MCF 10A (cell line): ENCODE measurements at regions not wholly inside any gene's neighbourhood (a gene's known extent, or its start where the extent isn't known, plus 50 kb on each side); places are given as distances from the start of the nearest gene placed in this dataset.

Experiments
- BruUV-seq: library from RNA; stranded (reverse); fragments of 400-500 nt; replicated peaks from 2 replicates; lab custom pipeline; 2021; lab: Mats Ljungman, UMichigan
- CTCF ChIA-PET: fragments of 300-600 bp; sonication (Branson Sonifier 250); formaldehyde crosslinking; extraction: SDS; loops from one replicate; lab custom pipeline; 2021; ENCODE audit warnings: antibody characterized with exemption, inconsistent platforms; lab: Yijun Ruan, JAX
- POLR2A ChIA-PET: fragments of 300-600, 350-650 bp; sonication (Branson Sonifier 250); formaldehyde crosslinking; extraction: SDS; loops from one replicate; lab custom pipeline; 2020; ENCODE audit warnings: antibody characterized with exemption, inconsistent platforms; lab: Yijun Ruan, JAX
- DNase-seq: peaks from one replicate; pipeline ENCODE4 v3.0.0-alpha.2; 2018; ENCODE audit not compliant: unreplicated experiment
- H3K27ac Mint-ChIP-seq: one replicate; pipeline ENCODE4 v1.8.0; 2022; ENCODE audit warnings: mild to moderate bottlenecking, low read depth, mixed read lengths; ENCODE audit not compliant: unreplicated experiment
- H3K27me3 Mint-ChIP-seq: one replicate; pipeline ENCODE4 v1.8.0; 2022; ENCODE audit warnings: mixed read lengths; ENCODE audit not compliant: insufficient read depth, unreplicated experiment
- H3K36me3 Mint-ChIP-seq: one replicate; pipeline ENCODE4 v1.8.0; 2022; ENCODE audit warnings: mild to moderate bottlenecking, moderate library complexity, mixed read lengths; ENCODE audit not compliant: insufficient read depth, unreplicated experiment
- H3K4me1 Mint-ChIP-seq: one replicate; pipeline ENCODE4 v1.8.0; 2022; ENCODE audit warnings: mixed read lengths; ENCODE audit not compliant: insufficient read depth, unreplicated experiment
- H3K4me3 Mint-ChIP-seq: one replicate; pipeline ENCODE4 v1.8.0; 2022; ENCODE audit warnings: mild to moderate bottlenecking, moderate library complexity, mixed read lengths; ENCODE audit not compliant: unreplicated experiment
- H3K9me3 Mint-ChIP-seq: one replicate; pipeline ENCODE4 v1.8.0; 2022; ENCODE audit warnings: mixed read lengths; ENCODE audit not compliant: unreplicated experiment
- intact Hi-C: fragments of 100-400 bp; cut with micrococcal nuclease; formaldehyde crosslinking; loops from 2 replicates; pipeline ENCODE4 v1.14.1; 2022
- TF ChIP-seq, protein P1 (sequence below): fragments of 200-600 bp; IDR thresholded peaks from one replicate; pipeline ENCODE4 v1.8.0; 2022; ENCODE audit warnings: antibody characterized with exemption, mild to moderate bottlenecking; ENCODE audit not compliant: unreplicated experiment

DNA sequence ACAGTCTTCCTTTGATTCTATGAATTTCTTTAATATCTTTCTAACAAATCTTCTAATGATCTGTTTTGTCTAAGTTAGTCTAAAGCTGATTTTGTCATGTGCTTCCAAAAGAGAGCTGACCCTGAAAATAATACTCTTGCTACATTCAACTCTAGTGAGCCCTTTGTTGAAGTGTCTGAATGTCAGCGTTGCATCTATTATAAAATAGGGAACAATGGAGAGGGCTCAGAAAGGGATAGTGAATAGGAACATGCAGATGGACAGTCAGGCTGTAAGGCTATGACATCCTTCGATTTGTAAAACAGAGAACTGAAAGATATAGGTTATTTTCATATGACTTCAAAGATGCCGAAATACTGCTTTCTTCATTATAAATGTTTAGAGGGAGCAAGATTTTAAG is 304.5 kb downstream of the GALC start:
- Mint-ChIP-seq H3K27me3 (no peaks in the 10 kb centered on the region), H3K36me3 (no peaks in the 10 kb centered on the region), H3K27ac (no peak overlapping the region), H3K4me1 (no peaks in the 10 kb centered on the region), H3K4me3 (no peak overlapping the region), H3K9me3 (no peaks in the 10 kb centered on the region)
- intact Hi-C loops: no loop called here
- CTCF ChIA-PET: interaction anchor here (0.5 to 1.0 kb wide), 3 partner anchors 8 to 220 kb away, joined by 3 read pairs; no protein-coding TSS in a partner anchor
- POLR2A ChIA-PET: interaction anchor here (0.6 kb wide), 1 partner anchor 281 kb away, joined by 3 read pairs; no protein-coding TSS in a partner anchor
- no TSS peak for BruUV-seq
- no peak for DNase-seq
- TF ChIP-seq, protein P1, sequence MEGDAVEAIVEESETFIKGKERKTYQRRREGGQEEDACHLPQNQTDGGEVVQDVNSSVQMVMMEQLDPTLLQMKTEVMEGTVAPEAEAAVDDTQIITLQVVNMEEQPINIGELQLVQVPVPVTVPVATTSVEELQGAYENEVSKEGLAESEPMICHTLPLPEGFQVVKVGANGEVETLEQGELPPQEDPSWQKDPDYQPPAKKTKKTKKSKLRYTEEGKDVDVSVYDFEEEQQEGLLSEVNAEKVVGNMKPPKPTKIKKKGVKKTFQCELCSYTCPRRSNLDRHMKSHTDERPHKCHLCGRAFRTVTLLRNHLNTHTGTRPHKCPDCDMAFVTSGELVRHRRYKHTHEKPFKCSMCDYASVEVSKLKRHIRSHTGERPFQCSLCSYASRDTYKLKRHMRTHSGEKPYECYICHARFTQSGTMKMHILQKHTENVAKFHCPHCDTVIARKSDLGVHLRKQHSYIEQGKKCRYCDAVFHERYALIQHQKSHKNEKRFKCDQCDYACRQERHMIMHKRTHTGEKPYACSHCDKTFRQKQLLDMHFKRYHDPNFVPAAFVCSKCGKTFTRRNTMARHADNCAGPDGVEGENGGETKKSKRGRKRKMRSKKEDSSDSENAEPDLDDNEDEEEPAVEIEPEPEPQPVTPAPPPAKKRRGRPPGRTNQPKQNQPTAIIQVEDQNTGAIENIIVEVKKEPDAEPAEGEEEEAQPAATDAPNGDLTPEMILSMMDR: no peak

DNA sequence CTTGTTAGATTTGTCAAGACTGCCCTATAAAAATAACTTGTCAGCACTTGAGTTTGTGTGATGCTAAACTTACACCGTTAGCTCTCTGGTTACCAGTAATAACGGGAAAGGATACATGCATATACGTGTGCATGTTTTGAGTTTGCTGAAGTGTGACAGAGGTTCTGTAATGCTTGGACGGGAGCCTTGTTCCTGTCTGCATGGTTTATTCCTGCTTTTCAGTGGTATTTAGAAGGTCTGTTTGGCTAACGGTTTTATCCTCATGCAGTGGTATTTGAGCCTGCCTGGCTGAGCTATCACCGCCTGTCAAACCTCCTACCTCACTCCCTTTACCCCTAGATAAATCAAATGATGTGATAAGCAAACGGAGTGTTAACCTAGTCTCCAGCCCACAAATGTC is 305.6 kb downstream of the GALC start:
- CTCF ChIA-PET: interaction anchor here (0.5 to 1.2 kb wide), 3 partner anchors 8 to 1733 kb away, joined by 3 read pairs; no protein-coding TSS in a partner anchor

DNA sequence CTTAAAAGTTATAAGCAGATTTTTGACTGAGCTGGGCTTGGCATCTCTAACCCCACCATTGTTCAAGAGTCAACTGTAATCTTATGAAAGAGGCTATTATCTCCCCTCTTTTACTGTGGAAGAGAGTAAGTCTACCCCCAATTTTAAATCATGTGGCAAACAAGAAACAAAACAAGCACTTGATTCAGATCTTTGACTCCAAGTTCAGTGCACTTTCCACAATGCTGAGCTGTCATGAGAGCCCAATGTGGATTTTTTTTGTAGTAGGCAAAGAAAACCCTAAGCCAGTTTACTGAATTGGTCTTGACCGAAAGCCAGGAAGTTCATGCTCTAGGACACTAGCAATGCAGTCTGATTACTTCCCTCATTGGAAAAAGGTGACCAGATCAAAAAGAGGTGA is 306.2 kb downstream of the GALC start:
- Mint-ChIP-seq H3K27me3 (no peaks in the 10 kb centered on the region), H3K9me3 (no peaks in the 10 kb centered on the region), H3K4me1 (no peaks in the 10 kb centered on the region), H3K36me3 (no peaks in the 10 kb centered on the region), H3K27ac (no peak overlapping the region), H3K4me3 (no peak overlapping the region)
- POLR2A ChIA-PET: no interaction called here
- CTCF ChIA-PET: interaction anchor here (1.2 kb wide), 1 partner anchor 8 kb away, joined by 3 read pairs; no protein-coding TSS in a partner anchor
- no peak for DNase-seq
- TF ChIP-seq, protein P1: no peak
- no TSS peak for BruUV-seq
- intact Hi-C loops: no loop called here

More for the DNA sequence above, 305.6 kb downstream of the GALC start:
- Mint-ChIP-seq H3K36me3 (no peaks in the 10 kb centered on the region), H3K27me3 (no peaks in the 10 kb centered on the region), H3K9me3 (no peaks in the 10 kb centered on the region), H3K27ac (no peak overlapping the region), H3K4me1 (no peaks in the 10 kb centered on the region), H3K4me3 (no peak overlapping the region)
- DNase-seq: no peak
- BruUV-seq: no TSS peak
- POLR2A ChIA-PET: no interaction called here
- intact Hi-C loops: no loop called here
- TF ChIP-seq, protein P1: no peak

DNA sequence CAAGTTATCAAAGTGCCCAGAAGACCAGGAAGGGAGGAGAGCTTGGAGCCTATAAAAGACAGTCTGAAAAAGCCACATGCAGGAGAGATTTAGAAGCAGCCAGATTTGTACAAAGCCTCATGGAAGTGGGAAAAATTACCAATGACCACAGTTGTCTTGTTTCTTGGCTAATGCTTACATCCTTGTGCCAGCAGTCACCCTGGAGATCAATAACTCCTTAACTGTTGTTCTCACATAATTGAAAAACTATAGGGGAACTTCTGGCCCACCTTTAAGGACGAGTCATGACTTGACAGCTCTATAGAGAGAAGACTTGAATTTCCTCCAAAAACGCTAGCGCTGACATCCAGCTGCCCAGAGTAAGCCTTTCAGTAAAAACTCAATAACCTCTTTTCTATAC is 313.1 kb downstream of the GALC start:
- no peak for DNase-seq
- intact Hi-C loops: no loop called here
- CTCF ChIA-PET: interaction anchor here (1.2 kb wide), 2 partner anchors 8 to 201 kb away, joined by 3 read pairs; no protein-coding TSS in a partner anchor
- no peak overlapping the region for H3K27ac Mint-ChIP-seq
- BruUV-seq: no TSS peak
- H3K4me3 Mint-ChIP-seq: no peak overlapping the region
- H3K36me3 Mint-ChIP-seq: no peaks in the 10 kb centered on the region
- no peaks in the 10 kb centered on the region for H3K4me1 Mint-ChIP-seq
- POLR2A ChIA-PET: no interaction called here
- H3K27me3 Mint-ChIP-seq: no peaks in the 10 kb centered on the region
- TF ChIP-seq, protein P1: no peak
- H3K9me3 Mint-ChIP-seq: no peaks in the 10 kb centered on the region
